HG03139 (cell line): ENCODE measurements at regions not wholly inside any gene's neighbourhood (a gene's known extent, or its start where the extent isn't known, plus 50 kb on each side); places are given as distances from the start of the nearest gene placed in this dataset.

Experiments used
- ATAC-seq: cut with Tn5 transposase; IDR thresholded peaks from one replicate; pipeline ENCODE4 v1.9.1; 2021; ENCODE audit not compliant: unreplicated experiment

GRCh38 chr12:84741692-84742091 is 170.9 kb downstream of the SLC6A15 start:
- ATAC-seq: no peak

- ATAC-seq: no peak
Measured at GRCh38 chr12:84741031-84741430, 171.6 kb downstream of the SLC6A15 start.

GRCh38 chr12:84740602-84741001 is 172.0 kb downstream of the SLC6A15 start:
- no peak for ATAC-seq

- ATAC-seq: no peak
Measured at GRCh38 chr12:84738481-84738972, 174.1 kb downstream of the SLC6A15 start.

GRCh38 chr12:84732828-84733340 is 179.7 kb downstream of the SLC6A15 start:
- no peak for ATAC-seq

- no peak for ATAC-seq
Measured at GRCh38 chr12:84730561-84731162, 181.9 kb downstream of the SLC6A15 start.

- no peak for ATAC-seq
Measured at GRCh38 chr12:84727961-84728360, 184.6 kb downstream of the SLC6A15 start.

GRCh38 chr12:84726780-84727179 is 185.8 kb downstream of the SLC6A15 start:
- ATAC-seq: no peak

- no peak for ATAC-seq
Measured at GRCh38 chr12:84723988-84724387, 188.6 kb downstream of the SLC6A15 start.

GRCh38 chr12:84719997-84720396 is 192.6 kb downstream of the SLC6A15 start:
- no peak for ATAC-seq

GRCh38 chr12:84718906-84719305 is 193.7 kb downstream of the SLC6A15 start:
- ATAC-seq: no peak

- no peak for ATAC-seq
Measured at GRCh38 chr12:84712747-84713146, 199.9 kb downstream of the SLC6A15 start.

- ATAC-seq: no peak
Measured at GRCh38 chr12:84706374-84706773, 206.2 kb downstream of the SLC6A15 start.

- ATAC-seq: no peak
Measured at GRCh38 chr12:84704856-84705255, 207.7 kb downstream of the SLC6A15 start.

GRCh38 chr12:84702001-84702400 is 210.6 kb downstream of the SLC6A15 start:
- ATAC-seq: no peak

- ATAC-seq: no peak
Measured at GRCh38 chr12:84701041-84701440, 211.6 kb downstream of the SLC6A15 start.

- no peak for ATAC-seq
Measured at GRCh38 chr12:84698576-84699333, 213.8 kb downstream of the SLC6A15 start.

- ATAC-seq: no peak
Measured at GRCh38 chr12:84696908-84697540, 215.6 kb downstream of the SLC6A15 start.

GRCh38 chr12:84696281-84696680 is 216.3 kb downstream of the SLC6A15 start:
- no peak for ATAC-seq

GRCh38 chr12:84694116-84694515 is 218.5 kb downstream of the SLC6A15 start:
- ATAC-seq: no peak

GRCh38 chr12:84692071-84692470 is 220.5 kb downstream of the SLC6A15 start:
- ATAC-seq: no peak

GRCh38 chr12:84691266-84691665 is 221.3 kb downstream of the SLC6A15 start:
- no peak for ATAC-seq
